ENCODE measurements at regions not wholly inside any gene's neighbourhood (a gene's known extent, or its start where the extent isn't known, plus 50 kb on each side); places are given as distances from the start of the nearest gene placed in this dataset.
"Not testable (repeated sequence)": the region's sequence is repeated elsewhere in the genome, so short reads cannot be mapped to it uniquely, and the experiment has no call there.

DNA sequence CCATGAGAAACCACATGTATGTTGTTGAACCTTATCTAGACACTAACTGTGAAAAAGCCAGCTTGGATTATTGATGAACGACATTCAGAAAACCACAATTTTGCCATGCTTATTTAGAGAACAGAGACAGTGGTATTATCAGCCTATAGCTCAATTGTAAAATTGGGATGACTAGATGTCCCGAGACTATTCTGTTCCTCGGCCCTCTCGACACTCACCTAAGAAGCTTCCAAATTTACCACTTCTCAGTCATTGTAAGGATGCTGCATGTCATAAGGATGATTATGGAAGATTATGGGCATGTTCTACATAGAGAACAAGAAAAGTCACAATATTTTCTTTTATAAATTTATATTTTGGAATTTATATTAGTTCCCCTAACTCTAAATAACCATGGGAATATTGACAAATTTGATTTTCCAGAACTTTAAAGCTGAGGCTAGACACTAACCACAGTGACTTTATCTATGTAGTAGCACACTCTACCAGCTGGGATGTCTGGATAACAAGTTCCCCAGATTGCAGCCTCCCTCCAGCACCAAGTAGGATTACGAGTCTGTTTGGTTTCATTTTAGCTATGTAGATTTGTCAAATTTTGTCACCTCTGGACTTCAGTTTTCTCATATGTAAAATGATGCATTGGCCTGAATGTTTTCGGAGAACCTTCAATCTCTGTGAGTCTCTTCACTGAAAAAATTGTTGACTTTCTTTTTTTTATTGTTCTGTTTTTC lies 513.6 kb downstream of the IRS2 start:
- DNase-seq (ENCODE audit: low read depth) = no peak

GRCh38 chr13:109271555-109272541 lies 514.5 kb downstream of the IRS2 start:
- no peak for DNase-seq (ENCODE audit: low read depth)

DNA sequence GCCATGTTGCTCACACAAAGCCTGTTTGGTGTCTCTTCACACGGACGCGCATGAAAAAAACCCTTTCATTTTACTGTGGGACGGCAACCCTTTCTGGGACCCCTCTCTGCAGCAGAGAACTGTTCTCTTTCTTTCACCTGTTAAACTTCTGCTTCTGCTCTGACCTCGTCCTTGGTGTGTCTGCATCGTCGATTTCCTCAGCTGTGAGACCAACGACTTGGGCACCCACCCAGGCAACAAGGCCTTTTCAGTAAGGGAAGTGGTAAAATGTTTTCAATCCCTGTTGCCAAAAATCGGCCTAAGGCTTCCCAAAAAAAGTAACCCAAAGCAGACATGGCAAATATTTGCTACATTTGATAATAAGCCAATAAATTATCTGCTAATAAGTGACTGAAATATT lies 515.3 kb downstream of the IRS2 start:
- no peak for DNase-seq (ENCODE audit: low read depth)

- not testable (repeated sequence) for DNase-seq (ENCODE audit: low read depth)
These were observed 517.0 kb downstream of the IRS2 start for GRCh38 chr13:109269381-109269780.

DNA sequence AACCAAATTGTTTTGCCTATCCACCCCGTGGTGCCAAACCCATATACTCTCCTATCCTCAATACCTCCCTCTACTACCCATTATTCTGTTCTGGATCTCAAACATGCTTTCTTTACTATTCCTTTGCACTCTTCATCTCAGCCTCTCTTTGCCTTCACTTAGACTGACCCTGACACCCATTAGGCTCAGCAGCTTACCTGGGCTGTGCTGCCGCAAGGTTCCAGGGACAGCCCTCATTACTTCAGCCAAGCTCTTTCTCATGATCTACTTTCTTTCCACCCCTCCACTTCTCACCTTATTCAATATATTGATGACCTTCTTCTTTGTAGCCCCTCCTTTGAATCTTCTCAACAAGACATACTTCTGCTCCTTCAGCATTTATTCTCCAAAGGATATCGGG lies 517.9 kb downstream of the IRS2 start:
- DNase-seq (ENCODE audit: low read depth) = not testable (repeated sequence)

DNA sequence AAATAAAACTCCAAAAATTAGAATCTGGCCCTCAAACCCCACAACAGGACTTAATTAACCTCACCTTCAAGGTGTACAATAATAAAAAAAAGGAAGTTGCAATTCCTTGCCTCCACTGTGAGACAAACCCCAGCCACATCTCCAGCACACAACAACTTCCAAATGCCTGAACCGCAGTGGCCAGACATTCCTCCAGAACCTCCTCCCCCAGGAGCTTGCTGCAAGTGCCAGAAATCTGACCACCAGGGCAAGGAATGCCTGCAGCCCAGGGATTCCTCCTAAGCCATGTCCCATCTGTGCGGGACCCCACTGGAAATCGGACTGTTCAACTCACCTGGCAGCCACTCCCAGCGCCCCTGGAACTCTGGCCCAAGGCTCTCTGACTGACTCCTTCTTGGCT lies 519.0 kb downstream of the IRS2 start:
- DNase-seq (ENCODE audit: low read depth) = not testable (repeated sequence)

- not testable (repeated sequence) for DNase-seq (ENCODE audit: low read depth)
These were observed 521.0 kb downstream of the IRS2 start for GRCh38 chr13:109265438-109265742.

DNA sequence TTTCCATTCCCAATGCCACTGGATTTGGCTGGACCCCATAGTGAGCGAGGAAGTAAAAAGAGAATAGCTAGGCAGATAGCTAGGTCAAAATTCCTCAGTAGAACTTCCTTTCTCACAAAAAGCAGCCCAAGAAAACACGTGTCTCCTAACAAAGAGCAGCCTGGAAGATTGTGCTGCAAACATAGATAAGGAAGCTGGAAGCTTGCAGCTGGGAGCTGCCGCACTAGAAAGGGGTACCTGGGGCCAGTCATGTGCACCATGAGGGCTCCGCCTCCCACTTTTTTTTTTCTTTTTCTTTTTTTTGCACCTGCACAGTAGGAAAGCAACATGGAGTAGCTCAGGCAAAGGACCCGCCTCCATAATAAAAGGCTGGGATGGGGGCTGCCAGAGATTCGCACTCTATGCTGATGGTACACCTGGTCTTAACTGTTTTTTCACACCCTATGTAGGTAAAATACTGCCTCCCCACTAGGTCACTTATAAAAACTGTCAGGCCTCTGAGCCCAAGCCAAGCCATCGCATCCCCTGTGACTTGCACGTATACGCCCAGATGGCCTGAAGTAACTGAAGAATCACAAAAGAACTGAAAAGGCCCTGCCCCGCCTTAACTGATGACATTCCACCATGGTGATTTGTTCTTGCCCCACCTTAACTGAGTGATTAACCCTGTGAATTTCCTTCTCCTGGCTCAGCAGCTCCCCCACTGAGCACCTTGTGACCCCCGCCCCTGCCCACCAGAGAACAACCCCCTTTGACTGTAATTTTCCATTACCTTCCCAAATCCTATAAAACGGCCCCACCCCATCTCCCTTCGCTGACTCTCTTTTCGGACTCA lies 521.6 kb downstream of the IRS2 start:
- not testable (repeated sequence) for DNase-seq (ENCODE audit: low read depth)

GRCh38 chr13:109257761-109258157 lies 528.6 kb downstream of the IRS2 start:
- DNase-seq (ENCODE audit: low read depth) = not testable (repeated sequence)
